Stimulated activated CD4-positive, alpha-beta T cell treated with anti-CD3 and anti-CD28 coated beads, Interleukin-1b, Interleukin-23, amount 100 ng/mL, for 4 hours (primary cell): ENCODE measurements at regions not wholly inside any gene's neighbourhood (a gene's known extent, or its start where the extent isn't known, plus 50 kb on each side); places are given as distances from the start of the nearest gene placed in this dataset.
"Not testable (repeated sequence)": the region's sequence is repeated elsewhere in the genome, so short reads cannot be mapped to it uniquely, and the experiment has no call there.

Experiments used
- DNase-seq, 2 donors: peaks; one replicate each; pipeline ENCODE4 v3.0.0-alpha.2; 2020; ENCODE audit warnings: low read depth in 2 of 2

DNA sequence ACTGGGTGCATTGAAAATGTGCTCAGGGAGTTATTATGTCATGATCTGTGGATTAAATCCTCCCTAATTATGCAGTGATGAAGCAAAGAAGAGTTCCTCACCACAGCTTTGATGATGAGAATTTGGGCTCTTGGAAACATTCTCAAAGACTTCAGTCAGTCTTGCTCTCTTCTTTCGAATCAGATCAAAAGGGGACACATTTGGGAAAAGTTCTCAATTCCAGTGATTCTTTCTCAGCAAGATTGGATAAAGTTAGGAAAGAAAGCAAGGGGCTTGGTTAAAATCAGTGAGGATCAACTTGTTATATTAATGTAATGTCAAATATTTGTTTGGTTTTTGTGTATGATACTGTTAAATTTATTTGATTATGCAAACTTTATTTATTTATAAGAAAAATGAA lies 411.3 kb upstream of the ACTBL2 start:
- no peak for DNase-seq

DNA sequence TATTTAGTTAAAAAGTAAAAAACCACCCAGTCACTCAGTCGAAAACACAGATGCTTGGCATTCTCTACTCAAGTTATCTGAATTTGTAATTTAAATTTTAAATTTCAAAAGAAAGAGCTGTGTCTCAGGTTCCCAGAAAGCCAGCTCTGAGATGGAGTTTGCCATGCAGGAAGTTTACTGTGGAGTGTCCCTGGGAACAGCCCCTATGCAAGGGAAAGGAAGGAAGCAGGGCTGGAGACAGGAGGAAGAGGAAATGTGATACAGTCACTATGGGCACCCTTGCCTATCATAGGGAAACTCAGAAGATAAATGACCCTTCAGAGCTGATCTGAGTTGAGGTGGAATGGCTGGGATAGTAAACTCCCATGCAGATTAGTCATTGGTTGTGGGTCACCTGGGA lies 408.8 kb upstream of the ACTBL2 start:
- DNase-seq: no peak

DNA sequence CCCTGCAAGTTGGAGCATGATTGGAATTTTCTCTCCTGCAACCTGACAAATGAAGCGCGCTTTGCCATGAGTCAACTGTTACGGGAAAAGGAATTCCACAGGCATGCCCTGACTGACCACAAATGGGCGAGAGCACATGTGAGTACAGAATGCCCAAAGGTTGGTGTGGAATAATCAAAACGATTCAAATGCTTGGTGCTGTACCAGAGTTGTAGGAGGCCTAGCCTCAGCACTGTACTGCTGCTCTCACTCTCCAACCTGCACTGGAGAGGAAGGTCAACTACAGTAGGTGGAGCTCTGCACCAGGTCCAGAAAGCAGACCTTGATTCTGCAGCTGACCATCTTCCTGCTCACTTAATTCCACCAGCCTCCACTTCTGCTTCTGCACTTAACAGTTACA lies 406.9 kb upstream of the ACTBL2 start:
- no peak for DNase-seq

DNA sequence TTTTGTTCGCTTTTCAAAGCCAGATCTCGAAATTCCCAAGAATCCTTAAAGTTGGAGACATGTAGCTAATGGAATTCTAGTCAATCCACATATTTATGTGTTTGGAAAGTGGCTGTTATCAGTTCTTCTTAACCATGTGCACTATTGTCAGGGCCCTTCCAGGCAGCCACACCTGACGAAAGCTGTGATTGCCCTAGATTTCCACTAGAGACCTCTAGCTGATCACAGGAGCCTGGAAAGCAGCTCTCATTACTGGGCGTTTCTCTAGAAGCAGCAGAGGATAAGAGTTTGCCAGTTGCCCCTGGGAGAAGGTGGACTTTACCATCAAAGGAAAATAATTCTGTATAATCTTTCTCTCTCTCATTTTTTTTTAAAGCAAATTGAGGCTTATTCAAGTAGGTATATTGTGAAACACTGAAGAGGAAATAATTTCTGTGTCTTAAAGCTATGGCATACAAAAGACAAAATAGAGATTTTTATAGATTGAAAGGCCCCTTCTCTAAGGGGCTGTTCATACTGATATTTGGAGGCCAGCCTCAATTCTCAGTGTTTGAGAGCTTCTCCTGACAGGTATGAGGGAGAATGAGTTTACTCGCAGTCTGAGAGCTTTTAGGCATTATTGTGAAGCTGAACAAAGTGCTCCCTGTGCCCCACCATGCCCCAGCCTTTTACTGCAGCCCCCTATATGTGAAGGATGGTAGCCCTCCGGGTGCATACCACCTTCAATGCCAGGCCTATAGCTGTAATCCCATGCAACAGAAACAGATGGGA lies 405.4 kb upstream of the ACTBL2 start:
- no peak for DNase-seq

DNA sequence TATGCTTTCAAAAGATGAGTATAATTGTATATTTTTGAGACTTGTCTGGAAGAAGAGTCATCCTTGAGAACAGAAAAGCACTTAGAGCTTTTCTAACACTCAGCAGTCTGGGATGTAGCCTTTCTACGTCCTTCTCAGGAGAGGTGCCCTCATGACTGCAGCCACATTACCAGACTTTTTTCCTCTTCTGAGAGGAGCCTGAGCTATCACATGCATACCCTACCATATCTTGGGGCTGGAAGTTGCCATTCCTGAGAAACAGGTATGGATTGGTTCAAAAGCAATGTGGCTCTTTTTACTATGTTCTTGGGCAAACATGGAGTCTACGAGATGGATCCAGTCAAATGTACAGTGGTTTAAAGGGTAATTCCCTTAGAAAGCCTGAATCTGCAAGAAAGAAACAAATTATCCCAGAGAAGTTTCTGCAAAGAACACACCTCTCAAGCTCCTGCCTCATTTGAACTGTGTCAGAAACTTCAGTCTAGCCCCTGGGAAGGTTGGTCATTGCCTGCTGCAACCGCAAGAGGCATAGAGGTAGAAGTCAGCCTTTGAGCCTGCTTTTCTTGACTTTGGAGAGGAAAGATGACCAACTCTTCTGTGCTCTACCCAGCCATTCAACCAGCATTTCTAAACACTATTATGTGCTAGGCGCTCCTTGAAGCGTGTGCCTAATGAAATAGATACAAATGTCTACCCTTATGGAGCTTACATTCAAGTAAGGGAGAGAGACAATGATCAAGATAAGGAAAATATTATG lies 401.9 kb upstream of the ACTBL2 start:
- DNase-seq: no peak

DNA sequence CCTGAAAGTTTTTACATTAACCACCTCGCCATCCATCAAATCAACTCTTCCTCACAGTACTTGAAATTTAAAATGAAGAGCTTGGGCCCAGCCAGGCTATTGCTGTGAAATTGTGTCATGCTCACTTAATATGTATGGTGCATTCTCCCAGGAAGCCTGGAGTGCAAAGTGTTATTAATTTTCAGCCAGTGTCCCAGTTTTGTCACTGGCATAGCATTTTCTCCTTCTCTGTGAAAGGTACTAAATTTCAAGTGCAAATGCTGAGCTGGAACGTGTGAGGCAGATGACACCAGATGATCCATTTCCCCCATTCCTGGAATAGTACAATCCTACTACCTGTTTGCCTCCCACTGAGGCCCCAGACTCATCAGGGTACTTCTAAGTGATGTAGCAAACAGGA lies 397.6 kb upstream of the ACTBL2 start:
- DNase-seq: no peak

DNA sequence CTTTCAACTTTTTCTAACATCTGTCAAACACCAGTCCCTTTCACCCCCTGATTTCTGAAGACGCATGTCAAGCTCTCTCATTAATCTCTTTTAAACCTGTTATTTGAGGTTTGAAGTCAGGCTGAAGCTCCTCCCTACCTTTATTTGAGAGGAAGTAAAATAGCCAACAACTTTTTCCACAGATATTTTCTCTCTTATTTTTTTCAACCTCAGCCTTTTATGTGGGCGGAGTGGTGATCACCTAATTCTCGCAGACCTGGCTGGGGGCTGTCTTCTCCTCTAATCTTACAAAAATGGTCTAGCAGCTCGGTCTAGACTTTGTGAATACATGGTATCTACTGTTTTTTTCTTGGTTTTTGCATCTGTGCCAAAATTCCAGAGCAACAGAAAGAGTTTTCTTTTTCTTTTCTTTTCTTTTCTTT lies 395.7 kb upstream of the ACTBL2 start:
- no peak for DNase-seq

DNA sequence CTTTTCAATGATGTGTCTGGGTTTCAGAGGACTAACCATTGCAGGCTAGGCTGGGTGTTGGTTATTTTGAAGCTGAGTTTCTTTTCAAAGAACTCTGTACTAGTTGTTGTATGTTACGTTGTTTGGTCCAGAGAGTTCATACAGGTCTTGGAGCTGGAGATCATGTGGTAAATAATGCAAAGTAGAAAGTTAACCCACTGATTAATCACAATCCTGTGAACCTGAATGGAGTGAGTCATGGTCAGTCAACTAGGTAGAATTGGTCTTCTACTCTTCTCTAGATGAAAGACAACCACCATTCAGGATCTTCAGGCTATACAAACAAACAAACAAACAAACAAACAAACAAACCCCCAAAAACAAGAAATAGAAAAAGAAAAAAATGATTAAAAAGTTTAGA lies 388.9 kb upstream of the ACTBL2 start:
- DNase-seq: no peak

DNA sequence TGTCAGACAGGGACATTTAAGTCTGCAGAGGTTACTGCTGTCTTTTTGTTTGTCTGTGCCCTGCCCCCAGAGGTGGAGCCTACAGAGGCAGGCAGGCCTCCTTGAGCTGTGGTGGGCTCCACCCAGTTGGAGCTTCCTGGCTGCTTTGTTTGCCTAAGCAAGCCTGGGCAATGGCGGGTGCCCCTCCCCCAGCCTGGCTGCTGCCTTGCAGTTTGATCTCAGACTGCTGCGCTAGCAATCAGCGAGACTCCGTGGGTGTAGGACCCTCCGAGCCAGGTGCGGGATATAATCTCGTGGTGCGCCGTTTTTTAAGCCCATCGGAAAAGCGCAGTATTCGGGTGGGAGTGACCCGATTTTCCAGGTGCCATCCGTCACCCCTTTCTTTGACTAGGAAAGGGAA lies 387.7 kb upstream of the ACTBL2 start:
- not testable (repeated sequence) for DNase-seq

DNA sequence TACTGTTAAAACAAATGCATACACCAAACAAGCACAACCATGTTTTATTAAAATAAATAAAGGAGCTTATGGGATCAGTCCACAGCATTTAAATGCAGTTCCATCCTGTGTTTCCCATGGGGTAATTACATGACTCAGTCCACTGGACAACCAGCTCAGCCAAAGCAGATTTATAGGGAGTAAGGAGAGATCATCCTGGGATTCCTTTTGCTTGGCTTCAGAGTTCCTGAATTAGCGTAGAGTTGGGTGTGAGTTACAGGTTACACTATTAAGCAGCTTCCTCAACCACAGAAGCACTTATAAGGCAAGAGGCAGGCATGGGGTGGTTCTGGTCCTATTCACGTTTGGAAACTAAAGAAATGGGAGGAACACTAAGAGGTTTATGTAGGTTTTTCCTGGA lies 381.1 kb upstream of the ACTBL2 start:
- DNase-seq: no peak

DNA sequence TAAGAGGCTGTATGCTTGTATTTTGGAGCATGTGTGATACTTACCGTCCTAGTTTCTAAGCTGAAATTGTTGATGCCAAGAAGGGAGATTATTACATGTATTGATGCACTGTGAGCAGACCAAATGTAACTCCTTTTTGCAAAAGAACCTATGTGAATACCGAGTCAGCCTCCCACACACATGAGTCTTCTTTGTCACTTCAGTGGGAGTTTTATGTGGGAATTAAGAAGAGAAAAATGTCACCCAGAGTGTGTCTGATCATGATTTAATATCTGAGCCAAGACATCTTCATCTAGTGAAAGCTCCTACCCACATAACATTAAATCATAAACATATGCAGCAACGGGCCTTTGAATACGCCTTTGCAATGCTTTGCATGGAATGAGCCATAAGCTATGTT lies 380.3 kb upstream of the ACTBL2 start:
- DNase-seq: no peak

DNA sequence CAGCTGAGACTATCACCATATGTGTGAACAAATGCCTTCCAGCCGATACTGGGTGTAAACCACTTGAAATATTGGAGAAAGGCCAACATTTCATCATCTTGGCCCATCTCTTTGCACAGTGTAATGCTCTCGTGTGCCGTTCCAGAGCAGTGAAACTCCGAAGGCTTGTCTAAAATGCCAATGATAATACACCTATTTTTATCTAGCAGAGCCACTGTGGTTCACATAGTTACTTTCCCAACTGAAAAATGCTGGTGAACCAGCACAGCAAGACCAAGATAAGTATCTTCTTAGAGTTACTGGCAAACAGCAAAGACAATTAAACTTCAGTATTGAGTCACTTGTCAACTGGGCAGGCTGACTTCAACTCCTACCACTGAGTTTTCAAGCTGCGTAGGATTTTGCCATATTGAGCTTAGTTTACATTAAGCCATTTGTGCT lies 379.9 kb upstream of the ACTBL2 start:
- no peak for DNase-seq

DNA sequence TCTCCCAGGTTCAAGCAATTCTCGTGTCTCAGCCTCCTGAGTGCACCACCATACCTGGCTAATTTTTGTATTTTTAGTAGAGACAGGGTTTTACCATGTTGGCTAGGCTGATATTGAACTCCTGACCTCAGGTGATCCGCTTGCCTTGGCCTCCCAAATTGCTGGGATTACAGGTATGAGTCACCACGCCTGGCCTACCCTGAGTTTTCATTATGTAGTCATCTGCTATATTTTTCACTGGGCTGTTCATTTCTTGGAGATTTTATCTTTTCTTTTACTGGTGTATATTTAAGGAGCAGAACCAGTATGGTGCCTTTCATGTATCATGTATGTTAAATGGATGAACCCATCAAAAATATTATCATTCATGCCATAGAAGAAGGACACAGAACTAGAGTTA lies 377.0 kb upstream of the ACTBL2 start:
- no peak for DNase-seq

DNA sequence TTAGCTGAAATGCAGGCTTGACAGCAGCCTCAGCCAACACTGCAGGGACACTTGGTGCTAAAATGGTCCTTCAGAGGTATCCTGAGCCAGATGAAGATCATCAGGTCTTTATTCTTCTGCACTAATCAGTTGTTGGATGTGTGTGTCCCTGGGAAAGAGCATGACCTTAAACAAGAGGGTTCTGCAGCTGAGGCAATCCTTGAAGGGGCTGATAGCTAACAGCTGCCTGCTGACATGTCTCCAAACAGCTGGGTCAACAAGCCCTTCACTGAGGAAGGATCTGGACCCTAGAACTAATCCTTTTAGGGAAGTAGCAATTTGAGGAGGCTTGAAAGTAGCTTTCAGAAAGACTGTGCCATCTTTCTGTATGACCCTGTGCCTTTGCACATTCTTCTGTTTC lies 376.3 kb upstream of the ACTBL2 start:
- DNase-seq: no peak

DNA sequence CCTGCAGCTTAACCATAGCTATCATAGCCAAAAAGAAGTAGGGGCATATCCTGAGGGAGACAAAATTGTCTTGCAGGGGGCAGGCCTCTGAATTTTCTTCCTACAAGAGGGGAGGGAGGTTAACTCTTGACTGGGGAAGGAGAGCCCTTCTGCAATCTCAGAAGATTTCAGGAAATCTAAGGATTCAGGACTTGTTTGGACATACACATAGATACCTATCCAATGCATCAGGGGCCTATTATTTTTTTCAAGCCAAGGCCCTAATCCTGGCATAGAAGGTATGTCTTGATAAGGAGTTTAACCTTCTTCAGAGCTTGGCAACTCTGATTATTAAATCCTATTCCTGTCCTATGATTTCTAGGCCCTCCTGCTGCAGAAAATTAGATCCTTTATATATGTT lies 375.1 kb upstream of the ACTBL2 start:
- DNase-seq: no peak

DNA sequence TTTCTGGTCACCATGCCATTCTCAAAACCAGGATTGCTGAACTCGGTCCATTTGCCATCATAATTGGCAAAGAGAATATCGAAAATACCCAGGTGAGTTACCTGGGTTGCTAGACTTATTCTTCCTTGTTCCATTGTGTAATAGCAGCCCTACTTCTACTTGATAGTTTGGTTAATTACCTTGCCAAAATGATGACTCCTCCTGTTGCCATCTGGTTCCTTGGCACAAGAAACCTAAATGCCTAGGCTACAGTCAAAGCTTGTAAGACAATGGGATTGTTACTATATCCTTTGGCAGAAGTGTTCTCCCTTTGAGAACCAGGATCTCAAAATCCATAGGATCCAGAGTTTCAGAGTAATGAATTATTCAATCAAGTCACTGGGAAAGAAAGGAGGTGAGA lies 373.2 kb upstream of the ACTBL2 start:
- DNase-seq: no peak

DNA sequence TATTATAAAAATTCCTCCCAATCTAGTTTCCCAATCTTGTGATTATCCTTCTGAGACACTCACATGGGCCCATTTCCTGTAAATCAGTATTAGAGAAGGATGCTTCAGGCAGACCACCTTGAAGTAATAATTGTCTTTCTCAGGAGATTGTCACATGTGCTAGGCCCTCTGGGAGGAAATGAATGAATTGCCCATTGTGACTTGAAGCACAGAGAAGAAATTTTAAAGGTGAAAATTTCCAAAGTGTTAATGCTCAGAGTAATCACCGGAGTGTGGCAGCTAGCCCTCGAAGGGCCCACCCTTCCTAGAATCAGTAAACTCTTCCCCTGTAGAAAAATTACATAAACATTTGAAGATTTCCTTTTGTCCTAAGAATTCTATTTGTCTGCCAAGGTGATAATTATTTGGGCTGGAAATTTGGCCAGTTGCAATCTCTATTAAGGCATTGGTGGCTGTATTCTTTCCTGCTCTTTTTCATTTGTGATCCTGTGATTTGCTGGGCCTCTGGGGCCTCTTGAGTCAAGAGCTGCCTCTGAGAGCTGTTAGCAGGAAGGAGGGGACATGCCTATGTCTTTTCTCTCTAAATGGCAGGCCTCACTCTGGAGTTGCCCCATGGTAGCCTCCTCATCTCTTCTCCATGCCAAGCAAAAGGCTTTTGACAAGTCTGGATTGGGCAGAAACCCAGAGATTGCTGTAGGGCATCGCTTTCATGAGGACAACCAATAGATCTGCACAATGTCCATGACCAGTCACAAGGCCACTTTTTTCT lies 371.5 kb upstream of the ACTBL2 start:
- no peak for DNase-seq

DNA sequence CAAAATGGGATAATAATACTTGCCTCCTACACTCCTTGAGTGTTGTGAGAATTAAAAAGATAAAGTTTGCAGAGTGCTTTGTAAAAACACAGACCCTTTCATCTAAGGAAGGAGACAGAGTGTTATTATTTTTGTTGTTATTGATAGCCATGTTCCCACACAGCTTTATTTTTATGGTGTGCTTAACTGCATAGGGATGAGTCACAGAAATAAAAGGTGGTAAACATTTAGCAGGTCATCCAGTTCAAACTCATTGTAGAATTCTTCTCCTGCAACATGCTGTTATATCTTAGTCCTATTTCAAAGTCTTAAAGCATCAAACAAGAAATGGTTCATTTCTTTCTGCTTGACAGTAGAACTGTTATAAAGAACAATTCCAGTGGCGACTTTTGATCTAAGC lies 367.5 kb upstream of the ACTBL2 start:
- no peak for DNase-seq

DNA sequence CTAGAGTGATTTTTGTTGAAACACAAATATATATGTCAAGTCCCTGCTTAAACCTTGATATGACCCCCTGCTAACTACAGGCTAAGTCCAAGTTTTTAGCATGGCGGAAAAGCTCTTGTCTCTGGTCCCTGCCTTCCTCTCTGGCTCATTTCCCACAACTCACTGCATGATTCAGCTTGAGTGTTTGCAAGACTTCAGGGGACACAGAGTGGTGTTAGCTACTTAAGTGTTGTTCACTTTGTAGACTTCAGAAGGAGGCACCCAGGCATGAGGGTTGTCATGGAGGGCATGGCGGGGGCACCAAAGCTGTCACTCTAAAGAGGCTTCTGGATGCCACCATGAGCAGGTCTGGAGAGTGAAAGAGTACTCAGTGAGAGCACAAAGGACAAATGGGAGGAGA lies 362.4 kb upstream of the ACTBL2 start:
- no peak for DNase-seq

DNA sequence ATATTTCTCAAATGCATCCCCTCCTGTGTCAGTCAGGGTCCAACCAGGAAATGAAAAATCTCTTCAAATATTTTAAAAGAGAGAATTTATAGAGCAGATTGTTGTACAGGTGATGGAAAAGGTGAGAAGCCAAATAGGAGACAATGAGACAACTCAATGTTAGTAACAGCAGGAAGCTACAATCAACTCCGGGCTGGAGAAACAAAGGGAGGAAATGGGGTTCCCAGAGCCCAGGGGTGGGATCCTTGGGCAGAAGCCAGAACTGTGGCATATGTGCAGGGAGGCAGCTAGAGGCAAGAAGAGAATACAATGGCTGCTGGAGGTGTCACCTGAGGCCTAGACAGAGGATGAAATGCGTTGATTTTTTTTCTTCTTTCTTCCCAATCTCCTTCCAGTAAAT lies 361.8 kb upstream of the ACTBL2 start:
- no peak for DNase-seq

DNA sequence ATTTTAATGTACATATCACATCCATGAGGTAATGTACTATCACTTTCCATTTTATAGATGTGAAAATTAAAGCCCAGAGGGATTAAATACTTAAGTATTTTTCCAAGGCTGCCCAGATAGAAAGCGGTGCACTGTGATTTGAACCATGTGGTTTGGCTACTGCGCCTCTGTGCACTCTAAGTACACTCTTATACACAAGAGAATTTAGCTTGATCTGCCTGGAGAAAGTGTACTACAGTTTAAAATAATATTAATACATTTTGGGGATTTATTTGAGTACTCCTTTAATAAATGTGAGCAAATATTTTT lies 360.4 kb upstream of the ACTBL2 start:
- no peak for DNase-seq

DNA sequence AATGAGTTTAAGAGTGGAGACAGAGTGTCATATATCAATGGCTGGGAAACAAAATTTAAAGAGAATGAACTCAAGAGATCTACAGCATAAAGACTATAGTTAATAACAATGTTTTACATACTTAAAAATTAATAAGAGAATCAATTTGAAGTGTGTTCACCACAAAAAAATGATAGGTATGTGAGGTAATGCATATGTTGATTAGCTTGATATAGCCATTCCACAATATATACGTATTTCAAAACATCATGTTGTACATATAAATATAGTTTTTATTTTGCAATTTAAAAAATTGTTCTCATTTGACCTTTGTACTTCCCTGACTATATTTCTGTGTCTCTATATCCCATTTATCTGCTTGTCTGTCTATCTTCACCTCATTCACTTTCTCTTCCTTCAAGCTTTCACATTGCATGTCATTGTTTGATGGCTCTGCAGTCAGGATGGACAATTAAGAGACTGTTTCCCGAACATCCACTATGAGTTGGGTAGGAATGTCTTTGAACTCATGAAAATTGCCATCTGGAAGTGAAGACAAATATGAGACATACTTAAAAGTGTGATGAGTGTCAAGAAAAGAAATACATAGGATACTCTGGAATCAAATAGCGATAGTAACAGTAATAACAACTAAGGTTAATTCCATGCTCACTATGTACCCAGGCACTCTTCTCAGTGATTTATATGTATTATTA lies 359.9 kb upstream of the ACTBL2 start:
- no peak for DNase-seq
